ENCODE measurements at regions not wholly inside any gene's neighbourhood (a gene's known extent, or its start where the extent isn't known, plus 50 kb on each side); places are given as distances from the start of the nearest gene placed in this dataset.

GRCh38 chr15:58298879-58299850, 132.6 kb upstream of the LIPC start:
- Histone ChIP-seq H3K27me3 (ENCODE audit: control insufficient read depth, insufficient read depth, low read length) (no peaks in the 10 kb centered on the region), H3K4me3 (ENCODE audit: insufficient read depth, low read depth, low read length) (no peak overlapping the region), H3K36me3 (replicated peaks; ENCODE audit: control insufficient read depth, insufficient read depth, low read length) (no peaks in the 10 kb centered on the region)
- DNase-seq, result no peak

GRCh38 chr15:58302832-58303231, 129.0 kb upstream of the LIPC start:
- H3K36me3 ChIP-seq (replicated peaks; ENCODE audit: control insufficient read depth, insufficient read depth, low read length), result no peaks in the 10 kb centered on the region
- H3K4me3 ChIP-seq (ENCODE audit: insufficient read depth, low read depth, low read length), result no peak overlapping the region
- no peaks in the 10 kb centered on the region for H3K27me3 ChIP-seq (ENCODE audit: control insufficient read depth, insufficient read depth, low read length)
- DNase-seq, result no peak

GRCh38 chr15:58303236-58303635, 128.6 kb upstream of the LIPC start:
- Histone ChIP-seq H3K27me3 (ENCODE audit: control insufficient read depth, insufficient read depth, low read length) (no peaks in the 10 kb centered on the region), H3K36me3 (replicated peaks; ENCODE audit: control insufficient read depth, insufficient read depth, low read length) (no peaks in the 10 kb centered on the region), H3K4me3 (ENCODE audit: insufficient read depth, low read depth, low read length) (no peak overlapping the region)
- DNase-seq, result no peak

GRCh38 chr15:58306591-58307312, 125.0 kb upstream of the LIPC start:
- Histone ChIP-seq H3K27me3 (ENCODE audit: control insufficient read depth, insufficient read depth, low read length) (no peaks in the 10 kb centered on the region), H3K36me3 (replicated peaks; ENCODE audit: control insufficient read depth, insufficient read depth, low read length) (no peaks in the 10 kb centered on the region), H3K4me3 (ENCODE audit: insufficient read depth, low read depth, low read length) (no peak overlapping the region)
- DNase-seq, result peak; percentile 19

GRCh38 chr15:58307313-58307961, 124.4 kb upstream of the LIPC start:
- no peaks in the 10 kb centered on the region for H3K36me3 ChIP-seq (replicated peaks; ENCODE audit: control insufficient read depth, insufficient read depth, low read length)
- peak; percentile 37 for DNase-seq
- H3K27me3 ChIP-seq (ENCODE audit: control insufficient read depth, insufficient read depth, low read length), result no peaks in the 10 kb centered on the region
- no peak overlapping the region for H3K4me3 ChIP-seq (ENCODE audit: insufficient read depth, low read depth, low read length)

GRCh38 chr15:58308742-58309355, 122.9 kb upstream of the LIPC start:
- Histone ChIP-seq H3K4me3 (ENCODE audit: insufficient read depth, low read depth, low read length) (no peak overlapping the region), H3K27me3 (ENCODE audit: control insufficient read depth, insufficient read depth, low read length) (no peaks in the 10 kb centered on the region), H3K36me3 (replicated peaks; ENCODE audit: control insufficient read depth, insufficient read depth, low read length) (no peaks in the 10 kb centered on the region)
- peak; percentile 33 for DNase-seq

GRCh38 chr15:58309963-58310928, 121.5 kb upstream of the LIPC start:
- H3K27me3 ChIP-seq (ENCODE audit: control insufficient read depth, insufficient read depth, low read length), result no peaks in the 10 kb centered on the region

GRCh38 chr15:58311556-58311955, 120.2 kb upstream of the LIPC start:
- no peak overlapping the region for H3K4me3 ChIP-seq (ENCODE audit: insufficient read depth, low read depth, low read length)
- DNase-seq, result no peak
- no peaks in the 10 kb centered on the region for H3K36me3 ChIP-seq (replicated peaks; ENCODE audit: control insufficient read depth, insufficient read depth, low read length)
- no peaks in the 10 kb centered on the region for H3K27me3 ChIP-seq (ENCODE audit: control insufficient read depth, insufficient read depth, low read length)

More at GRCh38 chr15:58309963-58310928, 121.5 kb upstream of the LIPC start:
- no peak for DNase-seq
- no peak overlapping the region for H3K4me3 ChIP-seq (ENCODE audit: insufficient read depth, low read depth, low read length)
- H3K36me3 ChIP-seq (replicated peaks; ENCODE audit: control insufficient read depth, insufficient read depth, low read length), result no peaks in the 10 kb centered on the region

- H3K36me3 ChIP-seq (replicated peaks; ENCODE audit: control insufficient read depth, insufficient read depth, low read length), result no peaks in the 10 kb centered on the region
- no peak overlapping the region for H3K4me3 ChIP-seq (ENCODE audit: insufficient read depth, low read depth, low read length)
- H3K27me3 ChIP-seq (ENCODE audit: control insufficient read depth, insufficient read depth, low read length), result no peaks in the 10 kb centered on the region
- DNase-seq, result no peak
Observed at GRCh38 chr15:58312031-58312430, 119.8 kb upstream of the LIPC start.

GRCh38 chr15:58313304-58313703, 118.5 kb upstream of the LIPC start:
- DNase-seq, result no peak
- no peak overlapping the region for H3K4me3 ChIP-seq (ENCODE audit: insufficient read depth, low read depth, low read length)
- H3K27me3 ChIP-seq (ENCODE audit: control insufficient read depth, insufficient read depth, low read length), result no peaks in the 10 kb centered on the region
- no peaks in the 10 kb centered on the region for H3K36me3 ChIP-seq (replicated peaks; ENCODE audit: control insufficient read depth, insufficient read depth, low read length)

GRCh38 chr15:58313810-58314592, 117.8 kb upstream of the LIPC start:
- no peaks in the 10 kb centered on the region for H3K36me3 ChIP-seq (replicated peaks; ENCODE audit: control insufficient read depth, insufficient read depth, low read length)
- no peaks in the 10 kb centered on the region for H3K27me3 ChIP-seq (ENCODE audit: control insufficient read depth, insufficient read depth, low read length)
- no peak for DNase-seq
- H3K4me3 ChIP-seq (ENCODE audit: insufficient read depth, low read depth, low read length), result no peak overlapping the region

GRCh38 chr15:58314593-58315216, 117.1 kb upstream of the LIPC start:
- no peak overlapping the region for H3K4me3 ChIP-seq (ENCODE audit: insufficient read depth, low read depth, low read length)

More at GRCh38 chr15:58314593-58315216, 117.1 kb upstream of the LIPC start:
- H3K36me3 ChIP-seq (replicated peaks; ENCODE audit: control insufficient read depth, insufficient read depth, low read length), result no peaks in the 10 kb centered on the region
- no peak for DNase-seq
- no peaks in the 10 kb centered on the region for H3K27me3 ChIP-seq (ENCODE audit: control insufficient read depth, insufficient read depth, low read length)

All from H7 (cell line).